ENCODE measurements at regions not wholly inside any gene's neighbourhood (a gene's known extent, or its start where the extent isn't known, plus 50 kb on each side); places are given as distances from the start of the nearest gene placed in this dataset.
A peak's percentile ranks its signal among the peaks of the same experiment; 100 is the strongest.

DNA sequence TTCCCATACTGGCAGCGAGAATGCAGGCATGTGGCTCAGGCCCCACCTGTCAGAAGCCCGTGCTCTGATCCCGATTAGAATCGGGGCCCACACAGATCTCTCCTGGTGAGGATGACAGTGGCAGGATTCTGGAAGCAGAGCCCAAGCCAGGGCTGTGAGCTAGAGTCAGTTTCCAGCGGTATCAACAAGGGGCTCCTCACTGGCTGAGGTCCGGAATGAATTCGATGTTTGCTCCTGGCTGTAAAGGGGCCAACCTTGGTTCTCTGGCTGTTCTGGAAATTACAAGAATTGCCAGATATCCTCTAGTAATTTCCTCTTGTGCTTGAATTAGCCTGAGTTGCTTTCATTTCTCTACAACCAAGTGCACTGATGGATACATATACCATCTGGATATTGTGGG, 129.1 kb upstream of the SPRY4 start:
- Histone ChIP-seq H3K4me3 (no peak overlapping the region), H3K9me3 (replicated peaks) (peaks cover 15% of the 10 kb centered on the region; the same call in 1 of the 2 replicates), H3K4me1 (replicated peaks) (no peaks in the 10 kb centered on the region), H3K27ac (no peak overlapping the region), H3K27me3 (replicated peaks) (no peaks in the 10 kb centered on the region), H3K36me3 (no peaks in the 10 kb centered on the region)
- no peak for DNase-seq (ENCODE audit: low read depth in 1 of 2, low spot score in 2 of 2)

DNA sequence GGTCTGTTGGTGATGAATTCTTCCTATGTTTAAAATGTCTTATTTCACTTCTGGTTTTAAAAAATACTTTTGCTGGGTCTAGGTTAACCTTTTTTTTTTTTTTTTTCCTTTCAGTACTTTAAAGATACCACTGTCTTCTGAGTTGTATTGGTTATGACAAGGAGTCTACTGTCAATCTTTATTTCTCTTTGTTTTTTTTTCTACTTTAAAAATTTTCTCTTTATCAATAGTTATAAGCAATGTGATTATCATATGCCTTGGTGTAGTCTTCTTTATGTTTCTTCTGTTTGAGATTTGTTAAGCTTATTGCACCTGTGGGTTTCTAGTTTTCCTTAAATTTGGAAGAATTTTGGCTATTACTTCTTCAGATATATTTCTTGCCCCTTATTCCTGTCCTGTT, 125.6 kb upstream of the SPRY4 start:
- Histone ChIP-seq H3K9me3 (replicated peaks) (peaks cover 12% of the 10 kb centered on the region; the same call in 1 of the 2 replicates), H3K27ac (no peak overlapping the region), H3K36me3 (no peaks in the 10 kb centered on the region), H3K4me3 (no peak overlapping the region), H3K27me3 (replicated peaks) (no peaks in the 10 kb centered on the region), H3K4me1 (replicated peaks) (peaks cover 24% of the 10 kb centered on the region)
- no peak for DNase-seq (ENCODE audit: low read depth in 1 of 2, low spot score in 2 of 2)

DNA sequence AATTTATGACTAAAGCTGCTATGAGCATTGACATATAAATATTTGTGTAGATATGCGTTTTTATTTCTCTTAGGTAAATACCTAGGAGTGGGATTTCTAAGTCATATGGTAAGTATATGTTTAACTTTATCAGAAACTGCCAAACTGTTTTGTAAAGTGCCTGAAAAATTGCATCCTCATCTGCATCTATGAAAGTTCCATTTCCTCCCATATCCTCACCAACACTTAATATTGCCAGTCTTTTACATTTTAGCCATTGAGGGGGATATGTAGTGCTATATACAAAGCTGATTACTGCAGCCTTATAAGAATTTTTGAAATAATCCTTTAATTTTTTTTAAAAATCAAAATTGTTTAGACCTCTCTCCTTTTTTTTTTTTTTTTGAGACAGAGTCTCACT, 123.1 kb upstream of the SPRY4 start:
- DNase-seq (ENCODE audit: low read depth in 1 of 2, low spot score in 2 of 2): no peak
- H3K4me1 ChIP-seq (replicated peaks): peaks cover 49% of the 10 kb centered on the region
- H3K4me3 ChIP-seq: no peak overlapping the region
- peak overlapping the region; percentile 99; the same call in 1 of the 2 replicates for H3K27ac ChIP-seq
- peaks cover 12% of the 10 kb centered on the region; the same call in 1 of the 2 replicates for H3K9me3 ChIP-seq (replicated peaks)
- no peaks in the 10 kb centered on the region for H3K36me3 ChIP-seq
- H3K27me3 ChIP-seq (replicated peaks): no peaks in the 10 kb centered on the region

DNA sequence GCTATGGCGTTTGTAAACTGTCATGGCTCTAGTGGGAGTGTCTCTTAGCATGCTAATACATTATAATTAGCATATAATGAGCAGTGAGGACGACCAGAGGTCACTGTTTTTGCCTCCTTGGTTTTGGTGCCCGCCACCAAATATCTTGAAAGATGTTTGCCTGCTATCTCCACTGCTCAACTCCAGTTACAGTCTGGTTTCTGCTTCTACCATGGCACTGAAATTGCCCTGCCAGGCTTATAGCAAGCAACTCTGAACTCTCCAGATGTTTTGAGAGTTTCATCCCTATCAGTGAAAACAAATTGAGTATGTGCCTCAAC, 122.1 kb upstream of the SPRY4 start:
- Histone ChIP-seq H3K4me1 (replicated peaks) (peaks cover 51% of the 10 kb centered on the region), H3K27ac (peak overlapping the region; percentile 99), H3K36me3 (no peaks in the 10 kb centered on the region), H3K9me3 (replicated peaks) (peaks cover 12% of the 10 kb centered on the region; the same call in 1 of the 2 replicates), H3K27me3 (replicated peaks) (no peaks in the 10 kb centered on the region), H3K4me3 (no peak overlapping the region)
- peak in 1 of 2 experiments; percentile 62 for DNase-seq (ENCODE audit: low read depth in 1 of 2, low spot score in 2 of 2)

DNA sequence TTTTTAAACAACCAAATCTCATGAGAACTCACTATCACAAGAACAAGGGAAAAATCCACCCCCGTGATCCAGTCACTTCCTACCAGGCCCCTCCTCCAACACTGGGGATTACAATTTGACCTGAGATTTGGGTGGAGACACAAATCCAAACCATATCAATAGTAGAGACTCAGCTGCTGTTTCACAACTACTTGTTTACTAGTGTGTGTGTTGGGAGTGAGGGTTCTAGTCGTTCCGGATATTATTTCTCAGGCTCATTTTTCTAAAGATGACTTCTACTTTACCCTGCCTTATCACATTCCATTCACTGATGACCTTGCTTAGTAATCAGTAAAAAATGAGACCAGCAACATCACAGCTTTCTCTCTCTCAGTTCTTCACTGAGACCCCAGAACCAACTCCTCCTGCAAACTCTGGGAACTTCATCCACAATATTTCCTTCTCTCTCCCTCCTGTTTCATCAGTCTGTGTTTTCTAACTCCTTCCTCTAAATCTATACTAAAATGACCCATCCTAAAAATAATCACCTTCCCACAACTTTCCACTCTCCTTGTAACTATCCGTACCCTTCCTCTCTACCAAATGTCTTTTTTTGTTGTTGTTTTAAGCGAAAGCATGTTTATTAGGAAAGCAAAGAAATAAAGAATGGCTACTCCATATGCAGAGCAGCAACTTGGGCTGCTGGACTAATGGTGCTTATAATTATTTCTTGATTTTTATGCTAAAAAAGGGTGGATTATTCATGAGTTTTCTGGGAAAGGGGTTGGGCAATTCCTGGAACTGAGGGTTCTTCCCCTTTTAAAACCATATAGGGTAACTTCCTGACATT, 121.5 kb upstream of the SPRY4 start:
- Histone ChIP-seq H3K4me1 (replicated peaks) (peaks cover 51% of the 10 kb centered on the region), H3K36me3 (no peaks in the 10 kb centered on the region), H3K9me3 (replicated peaks) (peaks cover 9% of the 10 kb centered on the region; the same call in 1 of the 2 replicates), H3K4me3 (peak overlapping the region; percentile 10; the same call in 1 of the 2 replicates), H3K27me3 (replicated peaks) (no peaks in the 10 kb centered on the region), H3K27ac (peak overlapping the region; percentile 99)
- peak; percentile 89 to 98 for DNase-seq (ENCODE audit: low read depth in 1 of 2, low spot score in 2 of 2)

DNA sequence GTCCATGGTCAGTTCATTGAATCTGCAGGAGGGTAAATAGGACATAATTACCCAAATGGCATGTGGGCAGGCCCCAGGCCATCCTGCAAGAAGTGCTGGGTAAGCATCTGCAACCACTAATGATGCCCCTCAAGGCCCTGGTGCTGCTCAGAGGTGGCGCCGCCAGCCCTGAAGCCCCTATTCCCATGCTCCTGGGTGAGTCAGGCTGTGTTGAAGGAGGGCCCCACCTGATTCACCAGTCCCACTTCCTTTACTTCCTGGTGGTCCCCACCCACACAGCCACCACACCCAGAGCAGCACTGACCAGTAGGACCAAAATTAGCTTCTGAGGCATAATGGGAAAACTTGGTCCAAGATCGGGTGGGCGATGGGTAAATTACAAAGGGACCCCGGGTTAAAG, 120.4 kb upstream of the SPRY4 start:
- H3K4me1 ChIP-seq (replicated peaks): peaks cover 52% of the 10 kb centered on the region
- H3K4me3 ChIP-seq: peak overlapping the region; percentile 10
- H3K9me3 ChIP-seq (replicated peaks): no peaks in the 10 kb centered on the region
- H3K36me3 ChIP-seq: no peaks in the 10 kb centered on the region
- peak; percentile 99 to 100 for DNase-seq (ENCODE audit: low read depth in 1 of 2, low spot score in 2 of 2)
- H3K27me3 ChIP-seq (replicated peaks): no peaks in the 10 kb centered on the region
- peak overlapping the region; percentile 99 for H3K27ac ChIP-seq

DNA sequence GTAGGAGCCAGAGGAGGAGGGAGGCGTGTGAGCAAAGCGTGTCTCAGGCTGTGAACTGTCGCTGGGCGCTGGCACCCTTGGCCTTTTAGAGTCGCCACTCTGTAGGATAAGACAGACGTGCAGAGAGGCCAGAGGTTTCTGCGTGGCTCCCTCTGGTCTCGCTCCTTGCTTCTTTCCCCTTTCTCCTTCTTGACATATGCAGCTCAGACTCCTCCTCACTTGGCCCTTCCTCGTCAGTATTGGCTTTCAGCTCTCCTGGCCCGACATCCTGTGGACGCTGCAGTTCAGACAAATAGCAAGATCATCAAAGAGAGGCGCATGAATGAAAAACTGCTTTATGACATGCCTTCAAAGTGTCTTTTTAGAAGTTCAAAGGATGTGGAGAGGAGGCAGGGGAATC, 116.8 kb upstream of the SPRY4 start:
- no peaks in the 10 kb centered on the region for H3K36me3 ChIP-seq
- H3K9me3 ChIP-seq (replicated peaks): no peaks in the 10 kb centered on the region
- peaks cover 51% of the 10 kb centered on the region for H3K4me1 ChIP-seq (replicated peaks)
- H3K27me3 ChIP-seq (replicated peaks): no peaks in the 10 kb centered on the region
- no peak overlapping the region for H3K4me3 ChIP-seq
- H3K27ac ChIP-seq: no peak overlapping the region
- DNase-seq (ENCODE audit: low read depth in 1 of 2, low spot score in 2 of 2): no peak

DNA sequence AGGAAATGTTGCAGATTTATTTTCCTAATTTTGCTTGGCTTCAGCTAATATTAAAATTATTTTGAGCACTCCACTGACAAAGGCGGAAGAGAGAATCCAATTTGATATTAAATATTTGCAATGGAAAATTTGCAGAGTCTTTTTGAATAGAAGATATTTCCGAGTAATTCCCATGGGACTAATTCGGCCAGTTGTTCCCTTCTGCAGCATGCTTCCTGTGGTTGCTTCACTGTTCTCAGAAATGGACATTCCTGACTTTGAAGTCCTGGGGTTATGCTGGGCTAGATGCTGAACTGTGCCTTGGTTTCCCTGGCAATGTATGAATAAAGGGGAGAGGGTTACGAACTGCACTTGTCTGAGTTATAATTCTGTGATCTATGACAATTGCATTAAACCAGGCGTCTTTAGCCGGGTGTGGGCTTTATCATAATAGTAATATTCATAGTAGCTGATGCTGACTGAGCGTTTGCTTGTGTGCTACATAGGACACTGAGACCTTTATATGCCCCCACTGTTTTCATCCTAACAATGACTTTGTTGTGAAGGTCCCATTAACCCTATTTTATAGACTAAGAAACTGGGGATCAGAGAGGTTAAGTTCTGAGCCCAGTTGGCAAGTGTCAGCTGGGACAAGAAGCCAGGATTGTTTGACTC, 114.5 kb upstream of the SPRY4 start:
- no peak for DNase-seq (ENCODE audit: low read depth in 1 of 2, low spot score in 2 of 2)
- Histone ChIP-seq H3K4me3 (no peak overlapping the region), H3K27ac (no peak overlapping the region), H3K36me3 (no peaks in the 10 kb centered on the region), H3K4me1 (replicated peaks) (peaks cover 38% of the 10 kb centered on the region), H3K9me3 (replicated peaks) (no peaks in the 10 kb centered on the region), H3K27me3 (replicated peaks) (no peaks in the 10 kb centered on the region)

DNA sequence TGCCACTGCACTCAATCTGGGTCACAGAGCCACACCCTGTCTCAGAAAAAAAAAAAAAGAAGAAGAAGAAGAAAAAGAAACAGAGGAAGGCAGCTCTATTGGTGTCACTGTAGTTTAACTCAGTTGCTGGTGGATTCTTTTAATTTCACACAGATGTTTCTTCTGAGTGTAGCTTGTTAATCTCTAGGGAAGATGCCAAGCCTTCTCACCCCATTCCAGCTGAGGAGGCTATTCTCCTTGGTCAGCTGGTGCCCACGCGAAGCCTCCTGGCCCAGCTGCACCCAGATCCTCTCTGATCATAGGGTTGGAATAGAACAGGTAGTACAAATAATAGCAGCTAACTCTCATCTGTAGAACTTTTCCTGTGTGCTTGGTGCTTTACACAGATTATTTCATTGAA, 113.8 kb upstream of the SPRY4 start:
- Histone ChIP-seq H3K4me3 (no peak overlapping the region), H3K27me3 (replicated peaks) (no peaks in the 10 kb centered on the region), H3K4me1 (replicated peaks) (peaks cover 38% of the 10 kb centered on the region), H3K36me3 (no peaks in the 10 kb centered on the region), H3K27ac (no peak overlapping the region), H3K9me3 (replicated peaks) (no peaks in the 10 kb centered on the region)
- no peak for DNase-seq (ENCODE audit: low read depth in 1 of 2, low spot score in 2 of 2)

DNA sequence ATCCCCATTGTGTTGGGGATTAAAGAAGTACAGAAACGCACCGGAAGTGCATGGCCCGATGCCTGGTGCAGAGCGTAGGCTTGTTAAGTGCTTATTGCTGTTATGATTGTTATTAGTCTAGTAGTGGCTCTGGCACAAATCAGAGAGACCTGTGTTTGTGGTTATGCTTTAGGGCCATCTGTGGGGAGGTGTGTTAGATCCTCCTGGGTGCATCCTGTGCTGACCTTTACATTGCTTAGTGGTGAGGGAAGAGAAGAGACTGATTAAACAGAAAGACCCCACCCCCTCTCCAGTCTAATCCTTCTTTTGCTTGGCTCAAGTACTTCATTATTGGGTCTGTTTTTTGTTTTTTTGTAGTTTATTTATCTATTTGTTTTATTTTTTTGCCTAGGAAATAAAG, 112.7 kb upstream of the SPRY4 start:
- Histone ChIP-seq H3K4me1 (replicated peaks) (peaks cover 39% of the 10 kb centered on the region), H3K27ac (no peak overlapping the region), H3K4me3 (no peak overlapping the region), H3K36me3 (no peaks in the 10 kb centered on the region), H3K9me3 (replicated peaks) (no peaks in the 10 kb centered on the region), H3K27me3 (replicated peaks) (no peaks in the 10 kb centered on the region)
- no peak for DNase-seq (ENCODE audit: low read depth in 1 of 2, low spot score in 2 of 2)

DNA sequence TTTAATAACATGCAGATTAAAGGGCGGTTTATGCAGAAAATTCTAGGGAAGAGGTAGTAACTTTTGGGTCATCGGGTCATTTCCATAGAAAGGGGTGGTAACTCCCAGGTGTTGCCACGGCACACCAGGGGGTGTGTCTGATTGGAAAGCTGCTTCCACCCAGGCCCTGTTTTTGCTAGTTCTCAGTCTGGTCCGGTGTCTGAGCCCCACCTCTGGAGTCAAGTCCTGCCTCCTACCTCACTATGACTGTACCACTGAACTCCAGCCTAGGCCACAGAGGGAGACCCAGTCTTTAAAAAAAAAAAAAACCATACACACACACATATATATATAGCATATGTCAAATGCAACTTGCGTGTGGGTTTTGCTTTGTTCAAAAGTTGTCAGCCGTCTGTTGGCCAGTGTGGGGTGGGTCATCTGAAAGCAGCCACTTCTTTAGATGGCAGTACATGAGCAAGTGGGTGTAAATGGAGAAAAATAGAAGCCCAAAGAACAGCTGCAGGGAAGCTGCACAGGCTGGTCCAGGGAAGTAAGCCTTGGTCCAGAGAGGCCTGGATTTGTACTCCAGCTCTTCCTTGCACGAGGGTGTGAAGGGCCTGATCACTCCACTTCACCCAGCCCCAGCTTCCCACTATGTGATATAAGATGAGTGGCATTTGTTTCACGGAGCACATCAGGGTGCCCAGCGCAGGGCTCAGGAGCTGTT, 110.7 kb upstream of the SPRY4 start:
- no peaks in the 10 kb centered on the region for H3K9me3 ChIP-seq (replicated peaks)
- no peak overlapping the region for H3K27ac ChIP-seq
- peaks cover 50% of the 10 kb centered on the region for H3K4me1 ChIP-seq (replicated peaks)
- no peak for DNase-seq (ENCODE audit: low read depth in 1 of 2, low spot score in 2 of 2)
- no peak overlapping the region for H3K4me3 ChIP-seq
- no peaks in the 10 kb centered on the region for H3K27me3 ChIP-seq (replicated peaks)
- H3K36me3 ChIP-seq: no peaks in the 10 kb centered on the region

DNA sequence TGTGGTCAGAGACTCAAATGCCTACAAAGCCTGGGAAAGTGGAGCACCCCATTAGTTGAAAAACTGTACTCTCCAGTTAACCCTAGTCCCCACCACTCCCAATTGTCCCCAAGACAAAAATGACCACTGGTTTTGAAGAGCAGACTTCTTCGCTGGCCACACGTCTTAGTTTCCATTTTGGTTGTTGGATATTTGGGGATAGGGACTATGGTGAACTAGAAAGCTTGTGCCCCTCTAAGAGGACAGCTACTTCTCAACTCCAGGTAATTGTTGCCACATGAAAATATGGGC, 109.4 kb upstream of the SPRY4 start:
- no peaks in the 10 kb centered on the region for H3K27me3 ChIP-seq (replicated peaks)
- DNase-seq (ENCODE audit: low read depth in 1 of 2, low spot score in 2 of 2): no peak
- H3K4me3 ChIP-seq: no peak overlapping the region
- no peaks in the 10 kb centered on the region for H3K9me3 ChIP-seq (replicated peaks)
- H3K36me3 ChIP-seq: no peaks in the 10 kb centered on the region
- H3K27ac ChIP-seq: peak overlapping the region; percentile 96
- H3K4me1 ChIP-seq (replicated peaks): peaks cover 39% of the 10 kb centered on the region

DNA sequence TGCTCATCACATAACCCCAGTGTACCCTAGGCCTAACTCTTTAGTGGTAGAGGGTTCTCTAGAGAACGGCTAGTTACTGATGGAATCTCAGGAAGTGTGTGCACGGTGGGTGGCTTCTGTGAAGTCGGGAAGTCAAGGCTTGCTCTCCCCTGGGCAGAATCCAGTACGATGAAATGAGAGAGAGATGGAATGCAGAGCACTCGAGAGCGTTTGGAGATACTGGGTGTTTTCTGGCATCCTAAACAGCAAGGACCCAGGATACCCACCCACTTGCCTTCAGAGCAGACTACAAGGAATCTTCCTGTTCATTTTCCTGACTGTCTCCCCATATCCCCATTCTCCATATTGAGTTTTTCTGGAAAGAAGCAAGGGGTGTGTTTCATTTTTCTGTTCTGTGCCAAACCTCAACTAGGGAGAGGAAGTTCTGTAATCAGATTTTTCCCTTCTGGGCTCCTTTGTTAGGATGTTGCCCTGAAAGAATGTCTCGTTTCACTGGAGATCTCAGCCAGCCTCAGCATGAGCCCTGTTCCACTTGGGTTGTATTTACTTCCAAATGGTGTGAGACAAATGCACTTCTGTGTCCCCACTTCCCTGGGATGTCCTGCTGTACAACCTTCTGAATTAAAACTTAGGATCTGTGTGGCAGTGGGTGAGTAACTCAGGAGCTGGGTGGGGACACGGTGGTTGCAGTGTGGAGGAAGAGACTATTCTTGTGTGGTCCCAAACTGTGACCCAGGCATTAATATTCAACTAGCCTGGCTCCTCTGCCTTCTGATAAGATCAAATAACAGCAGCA, 108.9 kb upstream of the SPRY4 start:
- Histone ChIP-seq H3K4me3 (no peak overlapping the region), H3K4me1 (replicated peaks) (peaks cover 40% of the 10 kb centered on the region), H3K36me3 (no peaks in the 10 kb centered on the region), H3K27ac (peak overlapping the region; percentile 96), H3K27me3 (replicated peaks) (no peaks in the 10 kb centered on the region), H3K9me3 (replicated peaks) (no peaks in the 10 kb centered on the region)
- DNase-seq (ENCODE audit: low read depth in 1 of 2, low spot score in 2 of 2): peak; percentile 91 to 96

Measured in SJSA1 (cell line).